ENCODE measurements at regions not wholly inside any gene's neighbourhood (a gene's known extent, or its start where the extent isn't known, plus 50 kb on each side); places are given as distances from the start of the nearest gene placed in this dataset.

DNA sequence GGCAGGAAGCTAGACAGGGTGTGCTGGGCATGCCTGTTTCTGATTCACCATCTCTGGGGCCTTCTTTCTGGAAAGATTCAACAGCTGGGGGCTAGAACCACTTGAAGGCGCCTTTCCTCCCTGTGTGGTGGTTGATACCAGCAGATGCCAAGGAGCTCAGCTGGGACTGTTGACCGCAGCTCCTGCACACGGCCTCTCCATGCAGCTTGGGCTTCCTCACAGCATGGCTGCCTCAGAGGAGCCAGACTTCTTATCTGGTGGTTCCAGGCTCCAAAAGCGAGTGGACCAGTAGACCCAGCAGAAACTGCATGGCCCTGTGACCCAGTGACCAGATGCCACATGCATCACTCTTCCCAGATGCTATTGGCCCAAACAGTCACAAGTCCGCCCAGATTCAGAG, 74.7 kb upstream of the COL5A1 start:
- no peak for TF ChIP-seq GABPA (IDR thresholded peaks at IDR 0.05; ENCODE audit: low read depth)
- TF ChIP-seq, protein P1, sequence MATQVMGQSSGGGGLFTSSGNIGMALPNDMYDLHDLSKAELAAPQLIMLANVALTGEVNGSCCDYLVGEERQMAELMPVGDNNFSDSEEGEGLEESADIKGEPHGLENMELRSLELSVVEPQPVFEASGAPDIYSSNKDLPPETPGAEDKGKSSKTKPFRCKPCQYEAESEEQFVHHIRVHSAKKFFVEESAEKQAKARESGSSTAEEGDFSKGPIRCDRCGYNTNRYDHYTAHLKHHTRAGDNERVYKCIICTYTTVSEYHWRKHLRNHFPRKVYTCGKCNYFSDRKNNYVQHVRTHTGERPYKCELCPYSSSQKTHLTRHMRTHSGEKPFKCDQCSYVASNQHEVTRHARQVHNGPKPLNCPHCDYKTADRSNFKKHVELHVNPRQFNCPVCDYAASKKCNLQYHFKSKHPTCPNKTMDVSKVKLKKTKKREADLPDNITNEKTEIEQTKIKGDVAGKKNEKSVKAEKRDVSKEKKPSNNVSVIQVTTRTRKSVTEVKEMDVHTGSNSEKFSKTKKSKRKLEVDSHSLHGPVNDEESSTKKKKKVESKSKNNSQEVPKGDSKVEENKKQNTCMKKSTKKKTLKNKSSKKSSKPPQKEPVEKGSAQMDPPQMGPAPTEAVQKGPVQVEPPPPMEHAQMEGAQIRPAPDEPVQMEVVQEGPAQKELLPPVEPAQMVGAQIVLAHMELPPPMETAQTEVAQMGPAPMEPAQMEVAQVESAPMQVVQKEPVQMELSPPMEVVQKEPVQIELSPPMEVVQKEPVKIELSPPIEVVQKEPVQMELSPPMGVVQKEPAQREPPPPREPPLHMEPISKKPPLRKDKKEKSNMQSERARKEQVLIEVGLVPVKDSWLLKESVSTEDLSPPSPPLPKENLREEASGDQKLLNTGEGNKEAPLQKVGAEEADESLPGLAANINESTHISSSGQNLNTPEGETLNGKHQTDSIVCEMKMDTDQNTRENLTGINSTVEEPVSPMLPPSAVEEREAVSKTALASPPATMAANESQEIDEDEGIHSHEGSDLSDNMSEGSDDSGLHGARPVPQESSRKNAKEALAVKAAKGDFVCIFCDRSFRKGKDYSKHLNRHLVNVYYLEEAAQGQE (IDR thresholded peaks at IDR 0.05; ENCODE audit: insufficient replicate concordance, low read depth), result no peak
- TF ChIP-seq SPI1 (IDR thresholded peaks at IDR 0.05; ENCODE audit: borderline replicate concordance, low read depth), result no peak
- TF ChIP-seq POLR2AphosphoS5 (IDR thresholded peaks at IDR 0.05; ENCODE audit: low read depth), result no peak
- TF ChIP-seq, protein P2, sequence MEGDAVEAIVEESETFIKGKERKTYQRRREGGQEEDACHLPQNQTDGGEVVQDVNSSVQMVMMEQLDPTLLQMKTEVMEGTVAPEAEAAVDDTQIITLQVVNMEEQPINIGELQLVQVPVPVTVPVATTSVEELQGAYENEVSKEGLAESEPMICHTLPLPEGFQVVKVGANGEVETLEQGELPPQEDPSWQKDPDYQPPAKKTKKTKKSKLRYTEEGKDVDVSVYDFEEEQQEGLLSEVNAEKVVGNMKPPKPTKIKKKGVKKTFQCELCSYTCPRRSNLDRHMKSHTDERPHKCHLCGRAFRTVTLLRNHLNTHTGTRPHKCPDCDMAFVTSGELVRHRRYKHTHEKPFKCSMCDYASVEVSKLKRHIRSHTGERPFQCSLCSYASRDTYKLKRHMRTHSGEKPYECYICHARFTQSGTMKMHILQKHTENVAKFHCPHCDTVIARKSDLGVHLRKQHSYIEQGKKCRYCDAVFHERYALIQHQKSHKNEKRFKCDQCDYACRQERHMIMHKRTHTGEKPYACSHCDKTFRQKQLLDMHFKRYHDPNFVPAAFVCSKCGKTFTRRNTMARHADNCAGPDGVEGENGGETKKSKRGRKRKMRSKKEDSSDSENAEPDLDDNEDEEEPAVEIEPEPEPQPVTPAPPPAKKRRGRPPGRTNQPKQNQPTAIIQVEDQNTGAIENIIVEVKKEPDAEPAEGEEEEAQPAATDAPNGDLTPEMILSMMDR (IDR thresholded peaks at IDR 0.05; ENCODE audit: insufficient read depth, low read length), result no peak
- H3K27ac ChIP-seq (replicated peaks), result no peak overlapping the region
- no peak for DNase-seq (ENCODE audit: low read depth in 1 of 2, low spot score in 1 of 2)

DNA sequence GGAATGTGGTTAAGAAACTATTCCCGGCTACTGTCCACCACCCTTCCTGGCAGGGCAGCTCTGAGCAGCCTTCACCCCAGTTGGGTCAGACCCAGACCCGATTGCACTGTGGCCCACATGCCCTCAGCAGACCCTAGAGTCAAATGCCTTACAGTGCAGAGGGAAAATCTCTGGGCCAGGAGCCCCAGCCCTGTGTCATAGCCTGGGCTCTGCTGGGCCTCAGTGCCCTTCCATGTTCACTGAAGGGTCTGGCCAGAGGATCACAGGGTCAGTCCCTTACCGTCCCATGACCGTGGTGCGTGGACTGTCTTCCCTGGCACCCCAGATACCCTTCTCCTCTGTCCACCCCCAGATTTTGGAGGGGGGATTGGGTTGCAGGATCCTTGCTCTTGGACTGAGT, 73.5 kb upstream of the COL5A1 start:
- Histone ChIP-seq H3K27ac (replicated peaks) (no peak overlapping the region), H3K4me3 (replicated peaks; ENCODE audit: insufficient read depth, low read length) (no peak overlapping the region)
- TF ChIP-seq, protein P1 (IDR thresholded peaks at IDR 0.05; ENCODE audit: insufficient replicate concordance, low read depth), result no peak
- TF ChIP-seq POLR2AphosphoS5 (IDR thresholded peaks at IDR 0.05; ENCODE audit: low read depth), result no peak
- TF ChIP-seq, protein P2 (IDR thresholded peaks at IDR 0.05; ENCODE audit: insufficient read depth, low read length), result no peak
- TF ChIP-seq GABPA (IDR thresholded peaks at IDR 0.05; ENCODE audit: low read depth), result no peak
- no peak for TF ChIP-seq SPI1 (IDR thresholded peaks at IDR 0.05; ENCODE audit: borderline replicate concordance, low read depth)

More for the DNA sequence above, 74.7 kb upstream of the COL5A1 start:
- H3K27me3 ChIP-seq (ENCODE audit: insufficient read depth, poor library complexity, severe bottlenecking), result peaks cover 4% of the 10 kb centered on the region
- H3K4me3 ChIP-seq (replicated peaks; ENCODE audit: insufficient read depth, low read length), result no peak overlapping the region

DNA sequence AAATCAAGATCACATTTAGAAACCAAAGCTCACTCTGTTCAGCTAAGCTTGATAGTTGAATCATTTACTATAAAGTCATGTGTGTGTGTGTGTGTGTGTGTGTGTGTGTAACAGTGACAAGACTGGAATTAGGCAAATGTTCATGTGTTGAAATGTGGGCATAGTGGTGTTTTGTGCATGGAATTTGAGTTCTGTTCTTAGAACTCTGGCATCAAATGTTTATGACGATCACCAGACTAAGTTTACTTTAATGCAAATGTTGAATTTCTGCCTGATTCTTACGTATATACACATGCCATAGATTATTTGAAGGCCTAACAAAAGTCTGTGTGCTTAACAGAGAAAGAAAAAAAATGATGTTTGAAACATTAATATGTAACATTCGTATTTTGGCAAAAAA, 72.8 kb upstream of the COL5A1 start:
- peaks cover 4% of the 10 kb centered on the region for H3K27me3 ChIP-seq (ENCODE audit: insufficient read depth, poor library complexity, severe bottlenecking)
- H3K27ac ChIP-seq (replicated peaks), result no peak overlapping the region
- H3K4me3 ChIP-seq (replicated peaks; ENCODE audit: insufficient read depth, low read length), result no peak overlapping the region
- DNase-seq (ENCODE audit: low read depth in 1 of 2, low spot score in 1 of 2), result no peak
- TF ChIP-seq POLR2AphosphoS5 (IDR thresholded peaks at IDR 0.05; ENCODE audit: low read depth) (no peak), GABPA (IDR thresholded peaks at IDR 0.05; ENCODE audit: low read depth) (no peak), SPI1 (IDR thresholded peaks at IDR 0.05; ENCODE audit: borderline replicate concordance, low read depth) (no peak)
- TF ChIP-seq, protein P2 (IDR thresholded peaks at IDR 0.05; ENCODE audit: insufficient read depth, low read length), result no peak

More for the DNA sequence above, 73.5 kb upstream of the COL5A1 start:
- DNase-seq (ENCODE audit: low read depth in 1 of 2, low spot score in 1 of 2), result no peak
- peaks cover 4% of the 10 kb centered on the region for H3K27me3 ChIP-seq (ENCODE audit: insufficient read depth, poor library complexity, severe bottlenecking)

DNA sequence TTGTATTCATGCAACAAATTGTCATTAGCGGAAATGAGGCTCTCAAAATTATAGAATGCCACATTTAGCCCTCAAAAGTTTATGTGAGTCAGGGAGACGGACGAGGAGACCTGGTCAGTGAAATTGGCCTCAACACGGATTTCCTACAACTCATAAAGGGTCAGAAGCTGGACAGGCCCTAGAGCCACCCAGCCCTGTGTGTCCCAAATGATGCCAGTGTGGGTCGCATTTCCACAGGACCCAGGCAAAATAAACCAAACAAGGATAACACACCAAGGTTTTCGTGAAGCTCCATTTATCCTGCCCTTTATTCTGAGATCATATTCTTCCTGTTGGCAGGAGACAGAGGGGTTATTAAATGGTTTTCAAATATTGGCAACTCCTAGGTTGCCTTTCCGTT, 72.0 kb upstream of the COL5A1 start:
- H3K27me3 ChIP-seq (ENCODE audit: insufficient read depth, poor library complexity, severe bottlenecking), result peaks cover 4% of the 10 kb centered on the region
- no peak overlapping the region for H3K4me3 ChIP-seq (replicated peaks; ENCODE audit: insufficient read depth, low read length)
- DNase-seq (ENCODE audit: low read depth in 1 of 2, low spot score in 1 of 2), result no peak
- H3K27ac ChIP-seq (replicated peaks), result no peak overlapping the region
- TF ChIP-seq, protein P2 (IDR thresholded peaks at IDR 0.05; ENCODE audit: insufficient read depth, low read length), result no peak
- TF ChIP-seq, protein P1 (IDR thresholded peaks at IDR 0.05; ENCODE audit: insufficient replicate concordance, low read depth), result no peak
- TF ChIP-seq GABPA (IDR thresholded peaks at IDR 0.05; ENCODE audit: low read depth) (no peak), SPI1 (IDR thresholded peaks at IDR 0.05; ENCODE audit: borderline replicate concordance, low read depth) (no peak), POLR2AphosphoS5 (IDR thresholded peaks at IDR 0.05; ENCODE audit: low read depth) (no peak)

Data from HL-60 (cell line).